ENCODE measurements at regions not wholly inside any gene's neighbourhood (a gene's known extent, or its start where the extent isn't known, plus 50 kb on each side); places are given as distances from the start of the nearest gene placed in this dataset.

GRCh38 chrX:124254611-124255010, 77.8 kb upstream of the TEX13D start:
- Histone ChIP-seq H3K9me3 (ENCODE audit: insufficient read depth, low read length, severe bottlenecking) (no peaks in the 10 kb centered on the region), H3K36me3 (ENCODE audit: insufficient read depth, low read length) (no peaks in the 10 kb centered on the region), H3K4me3 (ENCODE audit: low read depth in 1 of 2, low read length in 2 of 2) (no peak overlapping the region), H3K9ac (ENCODE audit: low read depth, low read length) (no peak overlapping the region), H3K79me2 (ENCODE audit: insufficient read depth, low read length) (no peaks in the 10 kb centered on the region), H4K20me1 (ENCODE audit: insufficient read depth, low read length) (no peaks in the 10 kb centered on the region), H3K27ac (ENCODE audit: low read length) (no peak overlapping the region), H3K27me3 (ENCODE audit: insufficient read depth, low read length, poor library complexity) (no peaks in the 10 kb centered on the region), H3K4me2 (ENCODE audit: insufficient read depth, low read length) (no peak overlapping the region), H3K4me1 (ENCODE audit: insufficient read depth, low read length) (peaks cover 10% of the 10 kb centered on the region), H2AFZ (ENCODE audit: low read depth, low read length) (no peak overlapping the region)
- TF ChIP-seq, protein P1, sequence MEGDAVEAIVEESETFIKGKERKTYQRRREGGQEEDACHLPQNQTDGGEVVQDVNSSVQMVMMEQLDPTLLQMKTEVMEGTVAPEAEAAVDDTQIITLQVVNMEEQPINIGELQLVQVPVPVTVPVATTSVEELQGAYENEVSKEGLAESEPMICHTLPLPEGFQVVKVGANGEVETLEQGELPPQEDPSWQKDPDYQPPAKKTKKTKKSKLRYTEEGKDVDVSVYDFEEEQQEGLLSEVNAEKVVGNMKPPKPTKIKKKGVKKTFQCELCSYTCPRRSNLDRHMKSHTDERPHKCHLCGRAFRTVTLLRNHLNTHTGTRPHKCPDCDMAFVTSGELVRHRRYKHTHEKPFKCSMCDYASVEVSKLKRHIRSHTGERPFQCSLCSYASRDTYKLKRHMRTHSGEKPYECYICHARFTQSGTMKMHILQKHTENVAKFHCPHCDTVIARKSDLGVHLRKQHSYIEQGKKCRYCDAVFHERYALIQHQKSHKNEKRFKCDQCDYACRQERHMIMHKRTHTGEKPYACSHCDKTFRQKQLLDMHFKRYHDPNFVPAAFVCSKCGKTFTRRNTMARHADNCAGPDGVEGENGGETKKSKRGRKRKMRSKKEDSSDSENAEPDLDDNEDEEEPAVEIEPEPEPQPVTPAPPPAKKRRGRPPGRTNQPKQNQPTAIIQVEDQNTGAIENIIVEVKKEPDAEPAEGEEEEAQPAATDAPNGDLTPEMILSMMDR (IDR thresholded peaks at IDR 0.05; ENCODE audit: borderline replicate concordance, extremely low read depth, low read length, poor library complexity, severe bottlenecking), result no peak
- TF ChIP-seq EZH2 (IDR thresholded peaks at IDR 0.05; ENCODE audit: borderline replicate concordance, low read depth, low read length, severe bottlenecking), result no peak
- DNase-seq, result no peak
- no peak for ATAC-seq (ENCODE audit: insufficient read depth, low read depth)

GRCh38 chrX:124256216-124256615, 76.2 kb upstream of the TEX13D start:
- no peak for ATAC-seq (ENCODE audit: insufficient read depth, low read depth)
- TF ChIP-seq, protein P1 (IDR thresholded peaks at IDR 0.05; ENCODE audit: borderline replicate concordance, extremely low read depth, low read length, poor library complexity, severe bottlenecking), result no peak
- TF ChIP-seq EZH2 (IDR thresholded peaks at IDR 0.05; ENCODE audit: borderline replicate concordance, low read depth, low read length, severe bottlenecking), result no peak
- H4K20me1 ChIP-seq (ENCODE audit: insufficient read depth, low read length), result no peaks in the 10 kb centered on the region
- no peaks in the 10 kb centered on the region for H3K4me1 ChIP-seq (ENCODE audit: insufficient read depth, low read length)
- DNase-seq, result no peak
- no peak overlapping the region for H2AFZ ChIP-seq (ENCODE audit: low read depth, low read length)
- H3K9ac ChIP-seq (ENCODE audit: low read depth, low read length), result no peak overlapping the region
- H3K27ac ChIP-seq (ENCODE audit: low read length), result no peak overlapping the region
- H3K79me2 ChIP-seq (ENCODE audit: insufficient read depth, low read length), result no peaks in the 10 kb centered on the region
- no peak overlapping the region for H3K4me2 ChIP-seq (ENCODE audit: insufficient read depth, low read length)
- no peaks in the 10 kb centered on the region for H3K27me3 ChIP-seq (ENCODE audit: insufficient read depth, low read length, poor library complexity)
- H3K36me3 ChIP-seq (ENCODE audit: insufficient read depth, low read length), result no peaks in the 10 kb centered on the region
- no peak overlapping the region for H3K4me3 ChIP-seq (ENCODE audit: low read depth in 1 of 2, low read length in 2 of 2)
- H3K9me3 ChIP-seq (ENCODE audit: insufficient read depth, low read length, severe bottlenecking), result no peaks in the 10 kb centered on the region

DNA sequence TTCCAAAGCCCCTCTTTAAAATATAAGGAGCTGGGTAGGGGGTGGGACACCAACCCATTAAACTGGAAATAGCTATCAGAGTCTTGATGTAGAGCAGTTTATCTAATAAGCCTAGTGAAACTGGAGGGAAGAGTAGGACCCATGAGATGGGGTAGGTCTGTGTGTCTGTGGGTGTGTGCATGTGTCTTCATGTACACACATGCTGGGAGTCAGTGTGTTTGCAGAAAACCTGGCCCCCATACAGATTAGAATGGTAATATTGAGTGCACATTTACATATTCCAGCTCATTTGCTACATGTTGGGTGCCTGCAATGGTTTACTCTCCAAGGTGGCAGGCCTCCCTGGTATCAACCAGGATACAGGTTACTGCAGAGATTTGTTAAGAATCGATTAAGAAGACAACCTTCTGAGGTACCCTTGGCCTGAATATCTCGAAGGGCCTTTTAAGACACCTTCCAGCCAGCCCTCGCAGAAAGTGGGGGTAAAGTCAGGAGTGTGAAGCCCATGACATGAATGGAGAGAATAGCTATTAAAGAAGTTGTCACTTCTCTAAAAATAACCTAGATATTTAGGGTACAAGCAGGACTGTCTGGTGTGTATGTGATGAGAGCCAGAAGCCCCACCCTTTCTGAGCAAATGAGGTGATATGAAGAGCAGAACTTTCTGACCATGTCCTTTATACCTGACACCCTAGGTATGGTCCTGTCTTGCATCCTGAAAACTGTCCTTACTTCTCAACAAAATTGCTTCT, 75.7 kb upstream of the TEX13D start:
- H3K9ac ChIP-seq (ENCODE audit: low read depth, low read length), result no peak overlapping the region
- no peaks in the 10 kb centered on the region for H3K9me3 ChIP-seq (ENCODE audit: insufficient read depth, low read length, severe bottlenecking)
- no peaks in the 10 kb centered on the region for H3K4me1 ChIP-seq (ENCODE audit: insufficient read depth, low read length)
- TF ChIP-seq, protein P1 (IDR thresholded peaks at IDR 0.05; ENCODE audit: borderline replicate concordance, extremely low read depth, low read length, poor library complexity, severe bottlenecking), result no peak
- no peak for TF ChIP-seq EZH2 (IDR thresholded peaks at IDR 0.05; ENCODE audit: borderline replicate concordance, low read depth, low read length, severe bottlenecking)
- H3K4me3 ChIP-seq (ENCODE audit: low read depth in 1 of 2, low read length in 2 of 2), result no peak overlapping the region
- DNase-seq (no peak), ATAC-seq (ENCODE audit: insufficient read depth, low read depth) (no peak)
- no peaks in the 10 kb centered on the region for H3K27me3 ChIP-seq (ENCODE audit: insufficient read depth, low read length, poor library complexity)
- no peak overlapping the region for H2AFZ ChIP-seq (ENCODE audit: low read depth, low read length)
- no peak overlapping the region for H3K27ac ChIP-seq (ENCODE audit: low read length)
- H4K20me1 ChIP-seq (ENCODE audit: insufficient read depth, low read length), result no peaks in the 10 kb centered on the region
- H3K79me2 ChIP-seq (ENCODE audit: insufficient read depth, low read length), result no peaks in the 10 kb centered on the region
- H3K4me2 ChIP-seq (ENCODE audit: insufficient read depth, low read length), result no peak overlapping the region
- H3K36me3 ChIP-seq (ENCODE audit: insufficient read depth, low read length), result no peaks in the 10 kb centered on the region
